ENCODE measurements at regions not wholly inside any gene's neighbourhood (a gene's known extent, or its start where the extent isn't known, plus 50 kb on each side); places are given as distances from the start of the nearest gene placed in this dataset.

DNA sequence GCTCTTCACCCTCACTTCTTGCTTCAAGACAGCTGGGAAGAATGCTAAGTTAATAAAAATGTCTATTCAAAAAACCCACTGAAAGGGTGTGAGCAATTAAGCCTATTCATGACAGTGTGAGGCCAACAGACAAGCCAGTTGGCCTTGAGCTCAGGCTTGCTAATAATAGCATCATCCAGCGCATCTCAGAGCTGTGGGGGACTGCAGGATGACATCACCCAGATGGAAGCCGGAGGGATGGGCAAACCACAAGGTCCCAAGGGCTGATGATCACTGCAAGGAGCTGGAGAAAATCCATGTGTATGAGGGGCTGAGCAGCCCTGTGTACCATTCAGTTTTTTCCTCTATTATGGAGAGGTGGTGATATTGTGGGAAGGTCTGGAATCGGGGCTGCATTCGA is 770.4 kb downstream of the TNS3 start (continued):
- TF ChIP-seq, protein P1, sequence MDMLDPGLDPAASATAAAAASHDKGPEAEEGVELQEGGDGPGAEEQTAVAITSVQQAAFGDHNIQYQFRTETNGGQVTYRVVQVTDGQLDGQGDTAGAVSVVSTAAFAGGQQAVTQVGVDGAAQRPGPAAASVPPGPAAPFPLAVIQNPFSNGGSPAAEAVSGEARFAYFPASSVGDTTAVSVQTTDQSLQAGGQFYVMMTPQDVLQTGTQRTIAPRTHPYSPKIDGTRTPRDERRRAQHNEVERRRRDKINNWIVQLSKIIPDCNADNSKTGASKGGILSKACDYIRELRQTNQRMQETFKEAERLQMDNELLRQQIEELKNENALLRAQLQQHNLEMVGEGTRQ (IDR thresholded peaks at IDR 0.05; ENCODE audit: low read length): no peak
- TF ChIP-seq TCF12 (IDR thresholded peaks at IDR 0.05; ENCODE audit: low read depth, low read length): no peak
- TF ChIP-seq KDM5A (IDR thresholded peaks at IDR 0.05; ENCODE audit: low read length): no peak
- no peak for TF ChIP-seq SIX5 (IDR thresholded peaks at IDR 0.05; ENCODE audit: low read depth, low read length)

All from H1 (cell line).